A549 (cell line): ENCODE measurements at regions not wholly inside any gene's neighbourhood (a gene's known extent, or its start where the extent isn't known, plus 50 kb on each side); places are given as distances from the start of the nearest gene placed in this dataset.

ENCODE experiments used
- ATAC-seq, 2 experiments: fragments of 200-7000 bp in 1 of 2; fragments of >200 bp in 1 of 2; cut with Nextera tagmentation in 1 of 2; cut with Tn5 transposase in 1 of 2; 3 replicates each; pipeline versions ENCODE4 v1.8.0 to v1.9.1; 2018 to 2020; ENCODE audit warnings: mild to moderate bottlenecking in 1 of 2, moderate library complexity in 1 of 2
- CTCF ChIA-PET: fragments of 300-600 bp; sonication (Branson Sonifier 250); formaldehyde crosslinking; extraction: SDS; loops from one replicate; lab custom pipeline; 2021; ENCODE audit warnings: antibody characterized with exemption, inconsistent platforms; lab: Yijun Ruan, JAX
- POLR2A ChIA-PET: fragments of 350-600 bp; formaldehyde crosslinking; extraction: SDS; loops from one replicate; lab custom pipeline; 2021; ENCODE audit warnings: antibody characterized with exemption, inconsistent platforms; lab: Yijun Ruan, JAX
- DNase-seq, 2 experiments: peaks; one replicate each; pipeline versions ENCODE4 v3.0.0 to v3.0.0-alpha.2; 2011 to 2016; ENCODE audit warnings: low read depth in 1 of 2, low spot score in 1 of 2
- FAIRE-seq: peaks from 2 replicates; lab custom pipeline; 2011; peaks lifted over from hg19 to GRCh38; lab: Jason Lieb, UNC
- H3K27ac ChIP-seq, 2 experiments: fragments of >200 bp; sonication (Bioruptor Twin); formaldehyde crosslinking; 3 replicates each; pipeline ENCODE4 v1.5.1; 2016 to 2017
- H3K4me1 ChIP-seq: fragments of >200 bp; sonication (Bioruptor Twin); formaldehyde crosslinking; 3 replicates; pipeline ENCODE4 v1.6.1; 2016
- H3K4me2 ChIP-seq: fragments of >200 bp; sonication (Bioruptor Twin); formaldehyde crosslinking; 3 replicates; pipeline ENCODE4 v1.6.1; 2016
- H3K4me3 ChIP-seq: fragments of >200 bp; sonication (Bioruptor Twin); formaldehyde crosslinking; 3 replicates; pipeline ENCODE4 v1.5.1; 2016
- H3K9me3 ChIP-seq: fragments of >200 bp; sonication (Bioruptor Twin); formaldehyde crosslinking; 3 replicates; pipeline ENCODE4 v1.6.1; 2016
- CBX8 ChIP-seq: fragments of 200-600 bp; sonication (generic); IDR thresholded peaks from 2 replicates; pipeline ENCODE4 v1.6.1; 2016
- EP300 ChIP-seq, 2 experiments: fragments of >200 bp; sonication (Bioruptor Twin); formaldehyde crosslinking; IDR thresholded peaks; 2 replicates in 1 of 2; 3 replicates in 1 of 2; pipeline ENCODE4 v1.6.1; 2016 to 2017
- ESRRA ChIP-seq: fragments of 150-350 bp; IDR thresholded peaks from 2 replicates; pipeline ENCODE4 v1.6.1; 2014; ENCODE audit warnings: mild to moderate bottlenecking, low read length, borderline replicate concordance
- FOSL2 ChIP-seq, 2 experiments: fragments of 450-650 bp in 1 of 2; fragments of >200 bp in 1 of 2; sonication (Bioruptor Twin) in 1 of 2; formaldehyde crosslinking; IDR thresholded peaks; 2 replicates each; pipeline versions ENCODE4 v1.5.0 to v1.6.1; 2016 to 2020; ENCODE audit warnings: mild to moderate bottlenecking in 1 of 2, moderate library complexity in 1 of 2
- FOXS1 ChIP-seq: fragments of 250-450 bp; sonication (Bioruptor Pico); IDR thresholded peaks from 2 replicates; pipeline ENCODE4 v1.5.0; 2020; ENCODE audit warnings: mild to moderate bottlenecking, moderate library complexity
- HOXA7 ChIP-seq: fragments of 250-450 bp; sonication (Bioruptor Pico); IDR thresholded peaks from 2 replicates; pipeline ENCODE4 v1.5.0; 2020; ENCODE audit warnings: mild to moderate bottlenecking, moderate library complexity
- HOXB13 ChIP-seq: fragments of 250-450 bp; sonication (Bioruptor Pico); IDR thresholded peaks from 2 replicates; pipeline ENCODE4 v1.5.0; 2020; ENCODE audit warnings: low read depth, mild to moderate bottlenecking, moderate library complexity
- JUNB ChIP-seq: fragments of >200 bp; sonication (Bioruptor Twin); formaldehyde crosslinking; IDR thresholded peaks from 2 replicates; pipeline ENCODE4 v1.6.1; 2016
- KDM1A ChIP-seq: fragments of 200-600 bp; sonication (generic); IDR thresholded peaks from 2 replicates; pipeline ENCODE4 v1.6.1; 2016; ENCODE audit warnings: low read depth, mild to moderate bottlenecking
- PHF8 ChIP-seq: fragments of 200-600 bp; sonication (generic); IDR thresholded peaks from 2 replicates; pipeline ENCODE4 v1.6.1; 2016; ENCODE audit warnings: low read depth, mild to moderate bottlenecking, antibody characterized with exemption, moderate library complexity, borderline replicate concordance
- POLR2A ChIP-seq: IDR thresholded peaks from 2 replicates; pipeline ENCODE4 v1.6.1; 2012; ENCODE audit warnings: mild to moderate bottlenecking, low read length
- POLR2AphosphoS2 ChIP-seq: conservative IDR thresholded peaks from 2 replicates; pipeline ENCODE4 v1.6.1; 2012; ENCODE audit warnings: low read length, improper control_type of control experiment, inconsistent platforms
- RAD21 ChIP-seq, 2 experiments: fragments of >200 bp in 1 of 2; sonication (Bioruptor Twin) in 1 of 2; formaldehyde crosslinking in 1 of 2; IDR thresholded peaks in 1 of 2; conservative IDR thresholded peaks in 1 of 2; 2 replicates in 1 of 2; 3 replicates in 1 of 2; pipeline ENCODE4 v1.6.1; 2012 to 2018; ENCODE audit warnings: inconsistent platforms in 1 of 2
- ZC3H11A ChIP-seq: fragments of 450-650 bp; IDR thresholded peaks from 2 replicates; pipeline ENCODE4 v1.6.1; 2014; ENCODE audit warnings: antibody characterized with exemption, mild to moderate bottlenecking
- ZFP36 ChIP-seq: fragments of 450-650 bp; IDR thresholded peaks from 2 replicates; pipeline ENCODE4 v1.6.1; 2014; ENCODE audit warnings: borderline replicate concordance; ENCODE audit not compliant: partially characterized antibody
- ZSCAN20 ChIP-seq: fragments of 250-450 bp; sonication (Bioruptor Pico); IDR thresholded peaks from 2 replicates; pipeline ENCODE4 v1.8.0; 2022; ENCODE audit warnings: mild to moderate bottlenecking, moderate library complexity
- WGBS: methylation state at CpG from one replicate; pipeline ENCODE4 v1.1.6; 2017; ENCODE audit errors: missing lambda C conversion rate; 5-methylcytosine and 5-hydroxymethylcytosine counted together
- TF ChIP-seq, protein P1 (sequence below): IDR thresholded peaks from 2 replicates; pipeline ENCODE4 v1.6.1; 2012; ENCODE audit warnings: low read depth, borderline replicate concordance
- TF ChIP-seq, protein P2 (sequence below): fragments of 150-350 bp; IDR thresholded peaks from 2 replicates; pipeline ENCODE4 v1.6.1; 2014; ENCODE audit warnings: low read depth, mild to moderate bottlenecking, low read length
- TF ChIP-seq, protein P3 (sequence below): fragments of >200 bp; sonication (Bioruptor Twin); formaldehyde crosslinking; IDR thresholded peaks from 2 replicates; pipeline ENCODE4 v1.6.1; 2016
- TF ChIP-seq, protein P4 (sequence below): fragments of 200-600 bp; sonication (generic); IDR thresholded peaks from 2 replicates; pipeline ENCODE4 v1.6.1; 2016; ENCODE audit warnings: antibody characterized with exemption, mild to moderate bottlenecking, moderate library complexity
- TF ChIP-seq, protein P5 (sequence below): IDR thresholded peaks from 2 replicates; pipeline ENCODE4 v1.6.1; 2012
- TF ChIP-seq, protein P6 (sequence below): fragments of >200 bp; sonication (Bioruptor Twin); formaldehyde crosslinking; IDR thresholded peaks from 3 replicates; pipeline ENCODE4 v1.6.1; 2016

DNA sequence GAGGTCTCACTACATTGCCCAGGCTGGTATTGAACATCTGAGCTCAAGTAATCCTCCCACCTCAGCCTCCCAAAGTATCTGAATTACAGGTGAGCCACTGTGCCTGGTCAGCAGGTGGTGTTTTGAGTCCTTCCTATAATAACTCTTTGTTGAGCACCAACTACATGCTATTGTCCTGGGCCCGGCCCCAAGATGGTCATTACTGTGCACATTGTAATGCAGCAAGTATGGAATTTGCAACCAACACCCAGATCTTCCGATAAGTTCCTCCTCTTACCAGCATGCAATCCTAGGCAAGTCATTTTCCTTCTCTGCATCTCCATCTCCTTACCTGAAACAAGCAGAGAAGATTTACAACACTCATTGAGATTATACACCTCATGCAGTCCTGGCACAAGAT lies 510.3 kb upstream of the KLF4 start:
- TF ChIP-seq PHF8 = no peak
- H3K9me3 ChIP-seq = no peaks in the 10 kb centered on the region
- no peaks in the 10 kb centered on the region for H3K4me1 ChIP-seq
- WGBS = 73% methylated on average over 2 of the region's 2 CpGs
- H3K4me3 ChIP-seq = no peak overlapping the region
- DNase-seq (no peak), FAIRE-seq (peak; percentile 51), ATAC-seq (no peak)
- CTCF ChIA-PET = interaction anchor here (1.1 kb wide), 1 partner anchor 25 kb away, joined by 3 read pairs; no protein-coding TSS in a partner anchor
- POLR2A ChIA-PET = no interaction called here
- no peak overlapping the region for H3K27ac ChIP-seq
- no peak overlapping the region for H3K4me2 ChIP-seq

DNA sequence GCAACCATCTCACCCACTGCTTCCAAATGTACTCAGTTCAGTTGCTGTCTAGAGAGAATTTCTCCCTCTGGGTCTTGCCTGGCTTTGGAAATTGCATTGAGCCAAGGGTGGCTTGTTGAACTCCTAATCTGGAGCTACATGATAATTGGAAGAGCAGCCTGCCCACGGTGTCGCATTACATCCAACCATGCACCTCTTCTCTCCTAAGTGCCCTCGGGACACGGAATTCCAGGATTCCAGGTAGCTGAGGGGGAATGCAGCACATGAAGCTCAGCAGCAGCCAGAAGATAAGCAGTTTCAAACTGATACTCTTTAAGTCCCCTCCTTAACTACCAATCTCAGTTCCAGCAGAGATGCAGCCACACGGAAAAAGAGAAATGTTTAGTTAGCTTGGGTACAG lies 509.4 kb upstream of the KLF4 start:
- WGBS = 35% methylated on average over 5 of the region's 5 CpGs
- no peaks in the 10 kb centered on the region for H3K9me3 ChIP-seq
- H3K27ac ChIP-seq = no peak overlapping the region
- H3K4me2 ChIP-seq = no peak overlapping the region
- H3K4me3 ChIP-seq = no peak overlapping the region
- H3K4me1 ChIP-seq = no peaks in the 10 kb centered on the region
- TF ChIP-seq POLR2A (no peak), KDM1A (no peak)
- TF ChIP-seq, protein P1, sequence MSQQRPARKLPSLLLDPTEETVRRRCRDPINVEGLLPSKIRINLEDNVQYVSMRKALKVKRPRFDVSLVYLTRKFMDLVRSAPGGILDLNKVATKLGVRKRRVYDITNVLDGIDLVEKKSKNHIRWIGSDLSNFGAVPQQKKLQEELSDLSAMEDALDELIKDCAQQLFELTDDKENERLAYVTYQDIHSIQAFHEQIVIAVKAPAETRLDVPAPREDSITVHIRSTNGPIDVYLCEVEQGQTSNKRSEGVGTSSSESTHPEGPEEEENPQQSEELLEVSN = no peak
- FAIRE-seq (no peak), DNase-seq (no peak), ATAC-seq (no peak)
- POLR2A ChIA-PET = no interaction called here
- CTCF ChIA-PET = interaction anchor here (1.1 kb wide), 1 partner anchor 24 kb away, joined by 3 read pairs; no protein-coding TSS in a partner anchor

DNA sequence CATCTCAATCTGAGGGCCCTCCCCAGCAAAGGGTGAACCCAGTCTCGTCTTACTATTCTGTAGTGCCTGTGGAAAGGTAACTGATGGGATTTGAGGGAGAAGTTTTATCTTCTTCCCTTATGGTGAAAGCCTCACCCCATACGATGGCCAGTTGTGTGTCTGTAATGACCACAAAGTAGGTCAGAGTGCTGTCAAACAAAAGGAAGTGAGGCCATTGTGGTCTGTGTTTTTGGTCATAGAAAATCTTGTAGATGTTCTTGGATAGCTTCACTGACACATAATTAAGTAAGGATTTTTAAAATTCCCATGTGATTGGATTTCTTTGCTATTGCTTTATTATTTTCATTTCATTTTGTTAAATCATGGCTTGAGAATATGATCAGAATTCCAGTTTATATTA lies 505.1 kb upstream of the KLF4 start:
- 55% methylated on average over 2 of the region's 2 CpGs for WGBS
- no peak for FAIRE-seq
- ChIA-PET POLR2A (no interaction called here), CTCF (interaction anchor here (1.1 to 1.2 kb wide), 3 partner anchors 54 to 529 kb away, joined by 3 to 4 read pairs (median 3); no protein-coding TSS in a partner anchor)
- Histone ChIP-seq H3K4me1 (no peaks in the 10 kb centered on the region), H3K27ac (no peak overlapping the region), H3K9me3 (no peaks in the 10 kb centered on the region), H3K4me3 (no peak overlapping the region), H3K4me2 (no peak overlapping the region)
- DNase-seq = no peak
- no peak for ATAC-seq
- no peak for TF ChIP-seq EP300 (IDR thresholded peaks at IDR 0.05)
- no peak for TF ChIP-seq ZSCAN20
- no peak for TF ChIP-seq POLR2AphosphoS2
- no peak for TF ChIP-seq JUNB
- TF ChIP-seq, protein P2, sequence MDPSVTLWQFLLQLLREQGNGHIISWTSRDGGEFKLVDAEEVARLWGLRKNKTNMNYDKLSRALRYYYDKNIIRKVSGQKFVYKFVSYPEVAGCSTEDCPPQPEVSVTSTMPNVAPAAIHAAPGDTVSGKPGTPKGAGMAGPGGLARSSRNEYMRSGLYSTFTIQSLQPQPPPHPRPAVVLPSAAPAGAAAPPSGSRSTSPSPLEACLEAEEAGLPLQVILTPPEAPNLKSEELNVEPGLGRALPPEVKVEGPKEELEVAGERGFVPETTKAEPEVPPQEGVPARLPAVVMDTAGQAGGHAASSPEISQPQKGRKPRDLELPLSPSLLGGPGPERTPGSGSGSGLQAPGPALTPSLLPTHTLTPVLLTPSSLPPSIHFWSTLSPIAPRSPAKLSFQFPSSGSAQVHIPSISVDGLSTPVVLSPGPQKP = no peak
- TF ChIP-seq ESRRA = no peak
- TF ChIP-seq FOXS1 (CRISPR knock-in tag) = no peak
- TF ChIP-seq ZC3H11A = no peak
- TF ChIP-seq, protein P3, sequence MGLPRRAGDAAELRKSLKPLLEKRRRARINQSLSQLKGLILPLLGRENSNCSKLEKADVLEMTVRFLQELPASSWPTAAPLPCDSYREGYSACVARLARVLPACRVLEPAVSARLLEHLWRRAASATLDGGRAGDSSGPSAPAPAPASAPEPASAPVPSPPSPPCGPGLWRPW = no peak
- TF ChIP-seq CBX8 = no peak
- TF ChIP-seq ZFP36 = no peak
- no peak for TF ChIP-seq RAD21 (conservative IDR thresholded peaks at IDR 0.05 in 1 of 2, IDR thresholded peaks at IDR 0.05 in 1 of 2)
- TF ChIP-seq, protein P4, sequence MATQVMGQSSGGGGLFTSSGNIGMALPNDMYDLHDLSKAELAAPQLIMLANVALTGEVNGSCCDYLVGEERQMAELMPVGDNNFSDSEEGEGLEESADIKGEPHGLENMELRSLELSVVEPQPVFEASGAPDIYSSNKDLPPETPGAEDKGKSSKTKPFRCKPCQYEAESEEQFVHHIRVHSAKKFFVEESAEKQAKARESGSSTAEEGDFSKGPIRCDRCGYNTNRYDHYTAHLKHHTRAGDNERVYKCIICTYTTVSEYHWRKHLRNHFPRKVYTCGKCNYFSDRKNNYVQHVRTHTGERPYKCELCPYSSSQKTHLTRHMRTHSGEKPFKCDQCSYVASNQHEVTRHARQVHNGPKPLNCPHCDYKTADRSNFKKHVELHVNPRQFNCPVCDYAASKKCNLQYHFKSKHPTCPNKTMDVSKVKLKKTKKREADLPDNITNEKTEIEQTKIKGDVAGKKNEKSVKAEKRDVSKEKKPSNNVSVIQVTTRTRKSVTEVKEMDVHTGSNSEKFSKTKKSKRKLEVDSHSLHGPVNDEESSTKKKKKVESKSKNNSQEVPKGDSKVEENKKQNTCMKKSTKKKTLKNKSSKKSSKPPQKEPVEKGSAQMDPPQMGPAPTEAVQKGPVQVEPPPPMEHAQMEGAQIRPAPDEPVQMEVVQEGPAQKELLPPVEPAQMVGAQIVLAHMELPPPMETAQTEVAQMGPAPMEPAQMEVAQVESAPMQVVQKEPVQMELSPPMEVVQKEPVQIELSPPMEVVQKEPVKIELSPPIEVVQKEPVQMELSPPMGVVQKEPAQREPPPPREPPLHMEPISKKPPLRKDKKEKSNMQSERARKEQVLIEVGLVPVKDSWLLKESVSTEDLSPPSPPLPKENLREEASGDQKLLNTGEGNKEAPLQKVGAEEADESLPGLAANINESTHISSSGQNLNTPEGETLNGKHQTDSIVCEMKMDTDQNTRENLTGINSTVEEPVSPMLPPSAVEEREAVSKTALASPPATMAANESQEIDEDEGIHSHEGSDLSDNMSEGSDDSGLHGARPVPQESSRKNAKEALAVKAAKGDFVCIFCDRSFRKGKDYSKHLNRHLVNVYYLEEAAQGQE = no peak
- TF ChIP-seq, protein P5, sequence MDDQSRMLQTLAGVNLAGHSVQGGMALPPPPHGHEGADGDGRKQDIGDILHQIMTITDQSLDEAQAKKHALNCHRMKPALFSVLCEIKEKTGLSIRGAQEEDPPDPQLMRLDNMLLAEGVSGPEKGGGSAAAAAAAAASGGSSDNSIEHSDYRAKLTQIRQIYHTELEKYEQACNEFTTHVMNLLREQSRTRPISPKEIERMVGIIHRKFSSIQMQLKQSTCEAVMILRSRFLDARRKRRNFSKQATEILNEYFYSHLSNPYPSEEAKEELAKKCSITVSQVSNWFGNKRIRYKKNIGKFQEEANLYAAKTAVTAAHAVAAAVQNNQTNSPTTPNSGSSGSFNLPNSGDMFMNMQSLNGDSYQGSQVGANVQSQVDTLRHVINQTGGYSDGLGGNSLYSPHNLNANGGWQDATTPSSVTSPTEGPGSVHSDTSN = no peak
- no peak for TF ChIP-seq HOXB13
- no peak for TF ChIP-seq FOSL2 (IDR thresholded peaks at IDR 0.05)
- TF ChIP-seq FOSL2 (CRISPR knock-in tag; IDR thresholded peaks at IDR 0.05) = no peak
- no peak for TF ChIP-seq HOXA7 (CRISPR knock-in tag)
- TF ChIP-seq, protein P6, sequence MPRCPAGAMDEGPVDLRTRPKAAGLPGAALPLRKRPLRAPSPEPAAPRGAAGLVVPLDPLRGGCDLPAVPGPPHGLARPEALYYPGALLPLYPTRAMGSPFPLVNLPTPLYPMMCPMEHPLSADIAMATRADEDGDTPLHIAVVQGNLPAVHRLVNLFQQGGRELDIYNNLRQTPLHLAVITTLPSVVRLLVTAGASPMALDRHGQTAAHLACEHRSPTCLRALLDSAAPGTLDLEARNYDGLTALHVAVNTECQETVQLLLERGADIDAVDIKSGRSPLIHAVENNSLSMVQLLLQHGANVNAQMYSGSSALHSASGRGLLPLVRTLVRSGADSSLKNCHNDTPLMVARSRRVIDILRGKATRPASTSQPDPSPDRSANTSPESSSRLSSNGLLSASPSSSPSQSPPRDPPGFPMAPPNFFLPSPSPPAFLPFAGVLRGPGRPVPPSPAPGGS = no peak
